Erythroblast (primary cell): ENCODE measurements at regions not wholly inside any gene's neighbourhood (a gene's known extent, or its start where the extent isn't known, plus 50 kb on each side); places are given as distances from the start of the nearest gene placed in this dataset.

ENCODE experiments used
- GATA1 ChIP-seq: IDR thresholded peaks from 2 replicates; pipeline ENCODE4 v1.6.1; 2011; ENCODE audit warnings: low read depth, mild to moderate bottlenecking, control low read depth, low read length, moderate library complexity
- POLR2A ChIP-seq: IDR thresholded peaks from 2 replicates; pipeline ENCODE4 v1.6.1; 2011; ENCODE audit warnings: mild to moderate bottlenecking, low read length

DNA sequence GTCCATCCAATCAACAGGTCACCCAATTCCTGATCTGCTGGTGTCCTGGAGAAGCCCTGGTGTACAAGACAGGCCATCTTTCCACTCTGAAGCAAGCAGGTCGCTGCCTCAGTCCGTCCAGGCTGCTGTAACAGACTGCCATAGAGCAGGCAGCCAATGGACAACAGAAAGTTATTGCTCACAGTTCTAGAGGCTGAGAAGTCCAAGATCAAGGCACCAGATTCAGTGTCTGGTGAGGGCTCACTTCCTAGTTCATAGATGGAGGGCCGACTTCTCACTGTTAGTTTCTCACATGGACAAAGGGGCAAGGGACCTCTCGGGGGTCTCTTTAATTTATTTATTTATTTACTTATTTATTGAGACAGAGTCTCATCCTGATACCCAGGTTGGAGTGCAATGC, 74.8 kb downstream of the CD24 start:
- no peak for TF ChIP-seq POLR2A
- TF ChIP-seq GATA1: no peak
